GM12875 (cell line): ENCODE measurements at regions not wholly inside any gene's neighbourhood (a gene's known extent, or its start where the extent isn't known, plus 50 kb on each side); places are given as distances from the start of the nearest gene placed in this dataset.

Source experiments
- H3K4me3 ChIP-seq: one replicate; pipeline ENCODE4 v1.5.1; 2011; ENCODE audit warnings: low read depth, low read length, control low read depth
- TF ChIP-seq, protein P1 (sequence below): IDR thresholded peaks from 2 replicates; pipeline ENCODE4 v1.5.1; 2011; ENCODE audit warnings: low read depth, mild to moderate bottlenecking, control low read depth, inconsistent platforms, low read length, moderate library complexity, borderline replicate concordance; ENCODE audit not compliant: insufficient read depth

DNA sequence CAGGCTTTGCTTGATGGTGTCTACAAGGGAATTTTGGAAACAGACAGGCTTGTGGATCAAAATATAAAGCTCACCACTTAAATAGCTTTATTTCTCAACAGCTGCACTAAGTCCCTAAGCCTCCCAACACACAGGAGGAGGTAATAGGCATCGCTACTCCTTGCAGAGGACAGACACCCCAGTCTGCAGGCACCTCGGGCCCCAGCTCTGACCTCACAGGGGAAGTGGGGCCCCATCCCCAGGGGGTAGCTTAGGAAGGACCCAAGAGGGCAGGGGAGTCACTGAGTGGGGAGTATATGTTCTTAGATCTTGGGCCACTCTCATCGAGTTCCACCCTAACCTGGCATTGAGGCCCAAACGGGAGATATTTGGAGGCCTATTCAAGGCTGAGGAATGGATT is 66.7 kb upstream of the XPA start:
- TF ChIP-seq, protein P1, sequence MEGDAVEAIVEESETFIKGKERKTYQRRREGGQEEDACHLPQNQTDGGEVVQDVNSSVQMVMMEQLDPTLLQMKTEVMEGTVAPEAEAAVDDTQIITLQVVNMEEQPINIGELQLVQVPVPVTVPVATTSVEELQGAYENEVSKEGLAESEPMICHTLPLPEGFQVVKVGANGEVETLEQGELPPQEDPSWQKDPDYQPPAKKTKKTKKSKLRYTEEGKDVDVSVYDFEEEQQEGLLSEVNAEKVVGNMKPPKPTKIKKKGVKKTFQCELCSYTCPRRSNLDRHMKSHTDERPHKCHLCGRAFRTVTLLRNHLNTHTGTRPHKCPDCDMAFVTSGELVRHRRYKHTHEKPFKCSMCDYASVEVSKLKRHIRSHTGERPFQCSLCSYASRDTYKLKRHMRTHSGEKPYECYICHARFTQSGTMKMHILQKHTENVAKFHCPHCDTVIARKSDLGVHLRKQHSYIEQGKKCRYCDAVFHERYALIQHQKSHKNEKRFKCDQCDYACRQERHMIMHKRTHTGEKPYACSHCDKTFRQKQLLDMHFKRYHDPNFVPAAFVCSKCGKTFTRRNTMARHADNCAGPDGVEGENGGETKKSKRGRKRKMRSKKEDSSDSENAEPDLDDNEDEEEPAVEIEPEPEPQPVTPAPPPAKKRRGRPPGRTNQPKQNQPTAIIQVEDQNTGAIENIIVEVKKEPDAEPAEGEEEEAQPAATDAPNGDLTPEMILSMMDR = no peak
- no peak overlapping the region for H3K4me3 ChIP-seq

DNA sequence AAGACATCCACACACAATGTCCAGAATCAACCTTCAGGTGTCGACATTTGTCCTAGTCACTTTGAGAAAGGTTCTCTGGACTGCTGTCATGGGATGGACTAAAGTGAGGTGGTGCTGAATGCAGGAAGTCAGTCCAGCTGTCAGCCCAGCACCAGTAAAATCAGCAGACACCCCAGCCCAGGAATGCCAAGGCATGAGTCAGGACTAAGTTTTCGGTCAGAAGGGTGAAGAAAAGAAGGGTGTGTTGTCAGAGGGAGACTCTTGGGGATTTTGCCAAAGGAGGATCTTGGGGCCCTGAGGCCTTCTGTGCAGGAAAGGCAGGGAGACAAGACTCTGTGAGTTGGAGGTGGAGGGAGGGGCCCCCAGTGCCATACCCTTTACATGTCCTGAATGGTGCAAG is 69.0 kb upstream of the XPA start:
- TF ChIP-seq, protein P1 = no peak
- no peak overlapping the region for H3K4me3 ChIP-seq

DNA sequence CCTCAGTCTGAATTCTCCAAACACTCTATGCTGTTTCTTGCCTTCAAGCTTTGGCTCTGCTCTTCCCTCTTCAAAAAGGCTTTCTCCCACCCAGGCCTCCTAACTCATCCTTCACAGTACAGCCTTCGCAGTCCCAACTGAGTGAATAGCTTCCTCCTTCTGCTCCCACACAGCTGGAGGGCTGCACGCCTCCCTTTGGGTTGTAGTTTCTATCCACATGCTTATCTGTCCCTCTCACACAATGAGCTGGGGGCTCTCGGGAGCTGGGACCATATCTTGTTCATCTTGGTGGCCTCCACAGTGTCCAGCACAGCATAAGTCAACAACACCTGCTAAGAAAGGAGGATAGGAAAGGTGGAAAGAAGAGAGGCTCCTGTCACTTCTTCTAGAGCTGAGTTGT is 69.5 kb upstream of the XPA start:
- TF ChIP-seq, protein P1 = no peak

DNA sequence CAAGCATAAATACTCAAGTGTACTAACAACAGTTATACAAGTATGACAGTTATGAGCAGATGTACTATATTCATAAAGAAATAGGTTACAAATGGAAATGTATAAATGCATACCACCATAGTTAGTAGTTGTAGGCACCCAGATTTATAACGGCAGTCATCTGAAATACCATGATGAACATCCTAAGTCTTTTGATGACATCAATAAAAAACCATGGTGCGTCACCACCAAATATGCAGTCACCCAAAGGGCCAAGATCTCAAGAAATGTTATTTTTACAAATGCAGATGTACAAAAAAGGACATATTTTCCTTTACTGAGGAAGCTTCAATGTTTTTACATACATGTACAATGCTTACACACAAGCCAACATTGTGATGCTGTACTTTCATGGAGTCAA is 70.8 kb upstream of the XPA start:
- no peak overlapping the region for H3K4me3 ChIP-seq
- TF ChIP-seq, protein P1 = no peak

More for the DNA sequence above, 69.5 kb upstream of the XPA start:
- no peak overlapping the region for H3K4me3 ChIP-seq

DNA sequence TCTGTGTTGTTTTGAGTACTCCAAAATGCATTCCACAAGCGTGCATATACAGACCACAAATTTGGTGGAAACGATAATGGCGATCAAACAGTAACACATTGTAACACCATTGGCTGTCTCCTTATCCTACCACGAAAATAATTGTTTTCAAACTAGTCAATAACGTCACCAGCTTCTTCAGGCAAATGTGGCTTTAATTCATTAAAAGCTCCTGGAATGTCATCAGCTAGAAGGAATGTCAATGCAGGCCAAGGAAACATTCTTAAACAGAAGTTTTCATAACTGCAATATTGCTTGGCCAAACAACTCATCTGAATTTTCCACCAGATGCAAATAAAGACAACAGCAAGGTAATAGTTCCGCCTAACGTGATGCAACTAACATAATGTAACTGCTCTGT is 71.6 kb upstream of the XPA start:
- H3K4me3 ChIP-seq = no peak overlapping the region
- TF ChIP-seq, protein P1 = no peak

DNA sequence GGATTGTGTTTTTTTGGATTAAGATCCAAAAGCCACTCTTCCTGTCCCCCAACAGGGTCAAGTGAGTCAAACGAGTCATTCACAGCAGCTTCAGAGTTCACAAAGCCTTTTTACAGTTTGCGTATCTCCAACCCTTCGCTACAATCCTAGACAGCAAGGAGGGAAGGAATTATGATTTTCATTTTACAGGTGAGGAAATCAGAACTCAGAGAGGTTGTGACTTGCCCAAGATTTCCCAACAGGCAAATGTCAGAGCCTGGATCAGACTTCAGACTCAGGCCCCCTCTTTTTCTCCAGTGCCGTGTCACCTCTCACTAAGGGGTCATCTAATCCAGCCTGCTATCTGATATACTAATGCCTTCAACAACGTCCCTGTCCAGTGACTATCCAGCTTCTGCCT is 72.1 kb upstream of the XPA start:
- TF ChIP-seq, protein P1 = no peak
- H3K4me3 ChIP-seq = no peak overlapping the region

DNA sequence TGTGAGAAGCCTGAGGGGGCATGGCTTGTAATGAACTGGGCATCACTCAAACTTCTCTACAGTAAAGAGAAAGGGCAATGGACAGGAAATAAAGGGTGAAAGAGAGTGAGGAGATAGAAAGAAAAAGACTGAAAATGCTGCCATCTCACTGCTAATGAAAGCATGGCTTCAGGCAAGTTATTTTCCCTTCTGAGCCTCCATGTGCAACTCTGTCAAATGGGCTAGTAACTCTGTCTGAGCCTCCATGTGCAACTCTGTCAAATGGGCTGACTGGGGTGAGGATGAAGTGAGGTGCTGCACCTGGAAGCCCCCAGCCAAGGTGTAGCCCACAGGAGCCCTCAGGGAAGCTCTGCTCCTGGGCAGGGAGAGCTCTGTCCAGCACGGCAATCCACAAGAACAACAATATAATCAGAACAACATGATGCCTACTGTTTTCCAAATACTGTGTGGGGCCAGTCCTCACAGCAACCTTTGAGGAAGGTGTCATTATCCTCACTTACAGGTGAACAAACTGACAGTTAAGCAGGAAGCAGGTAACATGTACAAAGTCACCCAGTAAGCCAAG is 73.8 kb upstream of the XPA start:
- TF ChIP-seq, protein P1 = no peak
- H3K4me3 ChIP-seq = no peak overlapping the region
